ENCODE measurements at regions not wholly inside any gene's neighbourhood (a gene's known extent, or its start where the extent isn't known, plus 50 kb on each side); places are given as distances from the start of the nearest gene placed in this dataset.

DNA sequence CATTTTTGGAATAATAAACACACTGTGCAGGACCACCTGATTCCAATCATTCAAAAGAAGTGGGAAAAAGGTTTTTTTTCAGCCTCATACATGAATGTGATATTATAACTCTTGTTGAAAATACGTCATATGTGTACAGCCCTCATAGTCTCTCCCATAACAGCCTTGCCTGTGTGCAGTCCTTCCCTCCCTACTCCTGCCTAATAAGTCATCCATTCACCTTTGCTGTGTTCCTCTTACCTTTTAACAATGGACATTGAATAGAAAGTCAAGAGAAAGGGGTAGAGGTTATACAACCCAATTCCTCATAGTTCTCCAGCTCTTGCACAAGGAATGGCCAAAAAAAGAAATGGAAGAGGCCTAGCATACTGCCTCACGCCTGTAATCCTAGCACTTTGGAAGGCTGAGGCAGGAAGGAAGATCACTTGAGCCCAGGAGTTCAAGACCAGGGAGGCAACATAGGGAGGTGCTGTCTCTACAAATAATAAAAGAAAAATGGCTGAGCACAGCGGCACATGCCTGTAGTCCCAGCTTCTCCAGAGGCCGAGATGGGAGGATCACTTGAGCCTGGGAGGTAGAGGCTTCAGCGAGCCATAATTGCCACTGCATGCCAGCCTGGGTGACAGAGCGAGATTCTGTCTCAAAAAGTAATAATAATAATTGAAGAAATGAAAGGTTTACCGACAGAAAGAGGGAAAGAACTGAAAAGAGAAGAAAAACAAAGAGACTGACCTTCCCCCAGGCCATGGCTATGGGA is 356.1 kb upstream of the KIF2A start:
- Histone ChIP-seq H3K4me3 (no peak overlapping the region), H3K36me3 (no peaks in the 10 kb centered on the region), H3K27me3 (no peaks in the 10 kb centered on the region), H3K4me1 (no peaks in the 10 kb centered on the region), H3K27ac (no peak overlapping the region), H3K9me3 (no peaks in the 10 kb centered on the region)
- DNase-seq (no peak), ATAC-seq (no peak)
- no peak for TF ChIP-seq POLR2A (IDR thresholded peaks at IDR 0.05)
- TF ChIP-seq CTCF (IDR thresholded peaks at IDR 0.05), result no peak
- 85% methylated on average over 7 of the region's 7 CpGs for WGBS (ENCODE audit: insufficient coverage, low coverage, low lambda C conversion rate, missing lambda C conversion rate)
- intact Hi-C loops (cut with DNase I), result no loop called here

GRCh38 chr5:61951295-61951694 is 354.7 kb upstream of the KIF2A start:
- ATAC-seq (no peak), DNase-seq (no peak)
- H3K9me3 ChIP-seq, result no peaks in the 10 kb centered on the region
- TF ChIP-seq CTCF (IDR thresholded peaks at IDR 0.05), result no peak
- H3K36me3 ChIP-seq, result no peaks in the 10 kb centered on the region
- H3K27me3 ChIP-seq, result no peaks in the 10 kb centered on the region
- WGBS (ENCODE audit: insufficient coverage, low coverage, low lambda C conversion rate, missing lambda C conversion rate), result 71% methylated on average over 3 of the region's 3 CpGs
- no peaks in the 10 kb centered on the region for H3K4me1 ChIP-seq
- no peak overlapping the region for H3K27ac ChIP-seq
- intact Hi-C loops (cut with DNase I), result no loop called here
- no peak overlapping the region for H3K4me3 ChIP-seq

DNA sequence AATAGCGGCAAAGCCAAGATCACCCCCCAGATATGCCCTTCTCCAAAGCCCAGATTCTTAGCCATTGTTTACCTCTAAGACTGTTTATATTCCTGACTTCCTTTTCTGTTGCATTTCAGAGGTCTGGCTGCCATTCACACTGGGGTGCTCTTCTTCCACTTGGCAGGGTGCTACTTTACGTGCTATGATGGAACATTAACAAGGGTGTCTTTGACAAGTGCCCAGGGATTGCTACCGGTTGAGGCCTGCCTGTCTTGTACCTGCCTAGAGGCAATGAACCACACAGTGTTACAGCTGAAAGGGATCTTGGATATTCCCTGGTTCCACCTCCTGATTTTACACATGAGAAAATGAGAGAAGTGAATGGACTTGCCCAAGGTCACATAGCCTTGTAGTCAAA is 352.1 kb upstream of the KIF2A start:
- Histone ChIP-seq H3K4me1 (no peaks in the 10 kb centered on the region), H3K9me3 (no peaks in the 10 kb centered on the region), H3K36me3 (no peaks in the 10 kb centered on the region), H3K4me3 (no peak overlapping the region), H3K27ac (no peak overlapping the region), H3K27me3 (no peaks in the 10 kb centered on the region)
- WGBS (ENCODE audit: insufficient coverage, low coverage, low lambda C conversion rate, missing lambda C conversion rate), result 92% methylated on average over 2 of the region's 3 CpGs
- no peak for DNase-seq
- intact Hi-C loops (cut with DNase I), result no loop called here
- no peak for ATAC-seq
- TF ChIP-seq POLR2A (IDR thresholded peaks at IDR 0.05) (no peak), CTCF (IDR thresholded peaks at IDR 0.05) (no peak)

GRCh38 chr5:61964201-61964600 is 341.8 kb upstream of the KIF2A start:
- 33% methylated on average over 1 of the region's 2 CpGs for WGBS (ENCODE audit: insufficient coverage, low coverage, low lambda C conversion rate, missing lambda C conversion rate)
- intact Hi-C loops (cut with DNase I), result no loop called here
- H3K4me1 ChIP-seq, result no peaks in the 10 kb centered on the region
- ATAC-seq, result no peak
- DNase-seq, result no peak
- no peak overlapping the region for H3K4me3 ChIP-seq
- no peaks in the 10 kb centered on the region for H3K9me3 ChIP-seq
- H3K27ac ChIP-seq, result no peak overlapping the region
- no peaks in the 10 kb centered on the region for H3K27me3 ChIP-seq
- no peak for TF ChIP-seq CTCF (IDR thresholded peaks at IDR 0.05)
- no peak for TF ChIP-seq POLR2A (IDR thresholded peaks at IDR 0.05)
- no peaks in the 10 kb centered on the region for H3K36me3 ChIP-seq
